Transverse colon (tissue), 3 donors: ENCODE measurements at regions not wholly inside any gene's neighbourhood (a gene's known extent, or its start where the extent isn't known, plus 50 kb on each side); places are given as distances from the start of the nearest gene placed in this dataset.

Source experiments
- CTCF ChIP-seq, 5 experiments: fragments of 200-600 bp in 3 of 5; fragments of 450-650 bp in 2 of 5; sonication (generic) in 3 of 5; IDR thresholded peaks; 1 replicate in 2 of 5; 2 replicates in 3 of 5; pipeline ENCODE4 v1.5.1; 2016 to 2017; ENCODE audit warnings: antibody characterized with exemption in 5 of 5, inconsistent platforms in 3 of 5, mild to moderate bottlenecking in 2 of 5, moderate library complexity in 1 of 5
- EP300 ChIP-seq: sonication (generic); formaldehyde crosslinking; IDR thresholded peaks from one replicate; pipeline ENCODE4 v1.6.1; 2017; ENCODE audit warnings: antibody characterized with exemption, low read depth

GRCh38 chr5:128613766-128614165, 75.7 kb upstream of the FBN2 start:
- no peak for TF ChIP-seq CTCF (IDR thresholded peaks at IDR 0.05)
- TF ChIP-seq EP300: no peak
